H9 (cell line): ENCODE measurements at regions not wholly inside any gene's neighbourhood (a gene's known extent, or its start where the extent isn't known, plus 50 kb on each side); places are given as distances from the start of the nearest gene placed in this dataset.
"Not testable (repeated sequence)": the region's sequence is repeated elsewhere in the genome, so short reads cannot be mapped to it uniquely, and the experiment has no call there.

Experiments used
- DNase-seq: peaks from one replicate; pipeline ENCODE4 v3.0.0-alpha.2; 2017
- H2AFZ ChIP-seq: one replicate; pipeline ENCODE4 v1.6.1; 2013; ENCODE audit warnings: mild to moderate bottlenecking, low read length, control low read depth, moderate library complexity
- H2AK5ac ChIP-seq: 2 replicates; pipeline ENCODE4 v1.6.1; 2013; ENCODE audit warnings: low read length, control low read depth, mixed read lengths; ENCODE audit not compliant: insufficient read length
- H2BK120ac ChIP-seq: one replicate; pipeline ENCODE4 v1.6.1; 2013; ENCODE audit warnings: low read depth, mild to moderate bottlenecking, low read length, control low read depth, inconsistent platforms; ENCODE audit not compliant: poor library complexity, severe bottlenecking
- H2BK12ac ChIP-seq: 2 replicates; pipeline ENCODE4 v1.6.1; 2013; ENCODE audit warnings: low read length, control low read depth, mixed read lengths, low read depth; ENCODE audit not compliant: insufficient read length
- H2BK15ac ChIP-seq: 2 replicates; pipeline ENCODE4 v1.6.1; 2013; ENCODE audit warnings: low read depth, low read length, control low read depth
- H2BK20ac ChIP-seq: one replicate; pipeline ENCODE4 v1.6.1; 2013; ENCODE audit warnings: low read depth, mild to moderate bottlenecking, low read length, control low read depth, inconsistent platforms; ENCODE audit not compliant: poor library complexity, severe bottlenecking
- H2BK5ac ChIP-seq: 2 replicates; pipeline ENCODE4 v1.6.1; 2013; ENCODE audit warnings: low read length, control low read depth, mixed read lengths; ENCODE audit not compliant: insufficient read length
- H3K14ac ChIP-seq: 2 replicates; pipeline ENCODE4 v1.6.1; 2013; ENCODE audit warnings: low read length, control low read depth; ENCODE audit not compliant: insufficient read depth
- H3K18ac ChIP-seq: 2 replicates; pipeline ENCODE4 v1.6.1; 2013; ENCODE audit warnings: low read depth, mild to moderate bottlenecking, mixed read lengths, low read length, control low read depth; ENCODE audit not compliant: insufficient read length
- H3K23ac ChIP-seq: 2 replicates; pipeline ENCODE4 v1.6.1; 2013; ENCODE audit warnings: low read length, control low read depth, mixed read lengths, low read depth; ENCODE audit not compliant: insufficient read length
- H3K23me2 ChIP-seq: 2 replicates; pipeline ENCODE4 v1.6.1; 2013; ENCODE audit warnings: low read depth, mild to moderate bottlenecking, mixed read lengths, low read length, control low read depth; ENCODE audit not compliant: insufficient read length, poor library complexity, severe bottlenecking
- H3K27ac ChIP-seq: 2 replicates; pipeline ENCODE4 v1.5.1; 2013; ENCODE audit warnings: low read length, control low read depth, mixed read lengths, low read depth; ENCODE audit not compliant: insufficient read length
- H3K27me3 ChIP-seq: 2 replicates; pipeline ENCODE4 v1.6.1; 2013; ENCODE audit warnings: low read length, control low read depth, inconsistent platforms; ENCODE audit not compliant: insufficient read depth
- H3K4ac ChIP-seq: 2 replicates; pipeline ENCODE4 v1.6.1; 2013; ENCODE audit warnings: low read depth, mild to moderate bottlenecking, control low read depth, inconsistent platforms, low read length, moderate library complexity
- H3K4me1 ChIP-seq: 2 replicates; pipeline ENCODE4 v1.6.1; 2013; ENCODE audit warnings: low read length, control low read depth, inconsistent platforms; ENCODE audit not compliant: insufficient read depth
- H3K4me2 ChIP-seq: 2 replicates; pipeline ENCODE4 v1.6.1; 2013; ENCODE audit warnings: low read length, control low read depth, mixed read lengths; ENCODE audit not compliant: insufficient read length, insufficient read depth
- H3K56ac ChIP-seq: 2 replicates; pipeline ENCODE4 v1.6.1; 2013; ENCODE audit warnings: low read depth, mild to moderate bottlenecking, mixed read lengths, low read length, control low read depth; ENCODE audit not compliant: insufficient read length
- H3K79me1 ChIP-seq: 2 replicates; pipeline ENCODE4 v1.6.1; 2013; ENCODE audit warnings: low read depth, mild to moderate bottlenecking, moderate library complexity, low read length, control low read depth, inconsistent platforms; ENCODE audit not compliant: insufficient read depth, poor library complexity, severe bottlenecking
- H3K79me2 ChIP-seq: 2 replicates; pipeline ENCODE4 v1.6.1; 2013; ENCODE audit warnings: low read length, control low read depth, inconsistent platforms; ENCODE audit not compliant: insufficient read depth
- H3K9ac ChIP-seq: 2 replicates; pipeline ENCODE4 v1.6.1; 2013; ENCODE audit warnings: low read length, control low read depth, mixed read lengths; ENCODE audit not compliant: insufficient read length; ENCODE audit errors: extremely low read depth
- H3K9me3 ChIP-seq: one replicate; pipeline ENCODE4 v1.6.1; 2013; ENCODE audit warnings: low read depth, low read length, inconsistent platforms; ENCODE audit not compliant: control insufficient read depth
- H3T11ph ChIP-seq: one replicate; pipeline ENCODE4 v1.6.1; 2013; ENCODE audit warnings: mild to moderate bottlenecking, low read length, control low read depth, inconsistent platforms
- H4K20me1 ChIP-seq: one replicate; pipeline ENCODE4 v1.6.1; 2013; ENCODE audit not compliant: control insufficient read depth, insufficient read length, insufficient read depth
- H4K5ac ChIP-seq: 2 replicates; pipeline ENCODE4 v1.6.1; 2013; ENCODE audit warnings: low read depth, mild to moderate bottlenecking, mixed read lengths, low read length, control low read depth; ENCODE audit not compliant: insufficient read length
- H4K8ac ChIP-seq: replicated peaks from 2 replicates; pipeline ENCODE4 v1.6.1; 2013; ENCODE audit warnings: low read length, control low read depth, mixed read lengths, low read depth; ENCODE audit not compliant: insufficient read length
- H4K91ac ChIP-seq: 2 replicates; pipeline ENCODE4 v1.6.1; 2013; ENCODE audit warnings: low read depth, mild to moderate bottlenecking, moderate library complexity, mixed read lengths, low read length, control low read depth; ENCODE audit not compliant: insufficient read length
- H3K27ac Mint-ChIP-seq, 3 experiments: 2 replicates in 2 of 3; 3 replicates in 1 of 3; pipeline ENCODE4 v1.8.0; 2020 to 2021; ENCODE audit warnings: mixed read lengths in 3 of 3, mild to moderate bottlenecking in 1 of 3, moderate library complexity in 1 of 3
- H3K27me3 Mint-ChIP-seq: 2 replicates; pipeline ENCODE4 v1.8.0; 2021; ENCODE audit warnings: low read depth, mild to moderate bottlenecking, moderate library complexity, mixed read lengths
- H3K36me3 Mint-ChIP-seq, 3 experiments: 2 replicates in 2 of 3; 3 replicates in 1 of 3; pipeline ENCODE4 v1.8.0; 2020 to 2021; ENCODE audit warnings: low read depth in 3 of 3, mixed read lengths in 3 of 3; ENCODE audit not compliant: insufficient read depth in 1 of 3
- H3K4me1 Mint-ChIP-seq, 2 experiments: 2 replicates each; pipeline ENCODE4 v1.8.0; 2020; ENCODE audit warnings: mixed read lengths in 2 of 2
- H3K4me3 Mint-ChIP-seq, 2 experiments: 2 replicates in 1 of 2; 3 replicates in 1 of 2; pipeline ENCODE4 v1.8.0; 2020 to 2021; ENCODE audit warnings: mild to moderate bottlenecking in 2 of 2, mixed read lengths in 2 of 2, moderate library complexity in 1 of 2
- H3K9me3 Mint-ChIP-seq, 2 experiments: 2 replicates in 1 of 2; 3 replicates in 1 of 2; pipeline ENCODE4 v1.8.0; 2020; ENCODE audit warnings: mild to moderate bottlenecking in 2 of 2, mixed read lengths in 2 of 2, moderate library complexity in 1 of 2
- WGBS: extraction: QIAGEN DNeasy Blood & Tissue Kit; methylation state at CpG from one replicate; pipeline ENCODE4 v1.1.7; 2013; ENCODE audit warnings: missing lambda C conversion rate, low lambda C conversion rate, mixed read lengths; ENCODE audit not compliant: insufficient read length; ENCODE audit errors: extremely low coverage; 5-methylcytosine and 5-hydroxymethylcytosine counted together
- TF ChIP-seq, protein P1 (sequence below): fragments of 200-600 bp; sonication (generic); conservative IDR thresholded peaks from 3 replicates; pipeline ENCODE4 v1.8.0; 2021; ENCODE audit warnings: antibody characterized with exemption, mild to moderate bottlenecking

DNA sequence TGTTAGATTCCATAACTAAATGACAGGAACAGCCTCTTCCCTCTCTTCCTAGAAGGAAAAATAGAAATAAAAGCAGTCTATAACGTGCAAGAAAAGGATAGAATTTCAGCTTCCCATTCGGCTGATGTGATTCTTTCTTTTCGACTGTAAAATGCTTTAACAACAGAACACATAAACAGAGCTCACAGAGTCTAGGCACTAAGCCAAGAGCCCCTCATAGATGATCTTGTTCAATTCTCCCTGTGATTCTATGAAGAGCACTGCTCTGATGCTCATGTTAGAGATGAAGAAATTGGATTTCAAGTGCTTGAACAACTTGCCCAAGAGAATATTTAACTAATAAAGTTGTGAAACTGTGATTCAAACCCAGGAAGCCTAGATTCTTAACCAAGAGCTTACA lies 232.7 kb downstream of the RPAP3 start:
- Mint-ChIP-seq H3K27me3 (no peaks in the 10 kb centered on the region), H3K9me3 (peaks cover 30 to 56% of the 10 kb centered on the region in 2 experiments), H3K4me3 (no peak overlapping the region), H3K4me1 (no peaks in the 10 kb centered on the region), H3K27ac (no peak overlapping the region), H3K36me3 (no peaks in the 10 kb centered on the region; a peak in 2 of 7 replicates)
- no peak overlapping the region for H3K56ac ChIP-seq
- H3K4ac ChIP-seq, result no peak overlapping the region
- H3K4me2 ChIP-seq, result no peak overlapping the region
- no peak overlapping the region for H2BK12ac ChIP-seq
- no peak overlapping the region for H4K91ac ChIP-seq
- no peak overlapping the region for H2AFZ ChIP-seq
- no peak for DNase-seq
- WGBS, result no CpG with 5 or more reads among the region's 3 CpGs
- H2BK5ac ChIP-seq, result no peak overlapping the region
- no peak overlapping the region for H2BK15ac ChIP-seq
- H3K79me2 ChIP-seq, result no peaks in the 10 kb centered on the region
- no peak overlapping the region for H3K27ac ChIP-seq
- no peaks in the 10 kb centered on the region for H4K20me1 ChIP-seq
- no peak overlapping the region for H4K5ac ChIP-seq
- no peaks in the 10 kb centered on the region for H3K4me1 ChIP-seq
- no peak overlapping the region for H2AK5ac ChIP-seq
- no peak overlapping the region for H2BK20ac ChIP-seq
- no peaks in the 10 kb centered on the region for H3K79me1 ChIP-seq
- no peak overlapping the region for H3K23ac ChIP-seq
- H3K9me3 ChIP-seq, result peaks cover 9% of the 10 kb centered on the region
- H2BK120ac ChIP-seq, result no peak overlapping the region
- H3K9ac ChIP-seq, result no peak overlapping the region
- H3T11ph ChIP-seq, result no peak overlapping the region
- H3K27me3 ChIP-seq, result no peaks in the 10 kb centered on the region
- H3K23me2 ChIP-seq, result no peaks in the 10 kb centered on the region
- H3K18ac ChIP-seq, result no peak overlapping the region
- H3K14ac ChIP-seq, result no peak overlapping the region
- TF ChIP-seq, protein P1, sequence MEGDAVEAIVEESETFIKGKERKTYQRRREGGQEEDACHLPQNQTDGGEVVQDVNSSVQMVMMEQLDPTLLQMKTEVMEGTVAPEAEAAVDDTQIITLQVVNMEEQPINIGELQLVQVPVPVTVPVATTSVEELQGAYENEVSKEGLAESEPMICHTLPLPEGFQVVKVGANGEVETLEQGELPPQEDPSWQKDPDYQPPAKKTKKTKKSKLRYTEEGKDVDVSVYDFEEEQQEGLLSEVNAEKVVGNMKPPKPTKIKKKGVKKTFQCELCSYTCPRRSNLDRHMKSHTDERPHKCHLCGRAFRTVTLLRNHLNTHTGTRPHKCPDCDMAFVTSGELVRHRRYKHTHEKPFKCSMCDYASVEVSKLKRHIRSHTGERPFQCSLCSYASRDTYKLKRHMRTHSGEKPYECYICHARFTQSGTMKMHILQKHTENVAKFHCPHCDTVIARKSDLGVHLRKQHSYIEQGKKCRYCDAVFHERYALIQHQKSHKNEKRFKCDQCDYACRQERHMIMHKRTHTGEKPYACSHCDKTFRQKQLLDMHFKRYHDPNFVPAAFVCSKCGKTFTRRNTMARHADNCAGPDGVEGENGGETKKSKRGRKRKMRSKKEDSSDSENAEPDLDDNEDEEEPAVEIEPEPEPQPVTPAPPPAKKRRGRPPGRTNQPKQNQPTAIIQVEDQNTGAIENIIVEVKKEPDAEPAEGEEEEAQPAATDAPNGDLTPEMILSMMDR, result no peak
- no peak overlapping the region for H4K8ac ChIP-seq

DNA sequence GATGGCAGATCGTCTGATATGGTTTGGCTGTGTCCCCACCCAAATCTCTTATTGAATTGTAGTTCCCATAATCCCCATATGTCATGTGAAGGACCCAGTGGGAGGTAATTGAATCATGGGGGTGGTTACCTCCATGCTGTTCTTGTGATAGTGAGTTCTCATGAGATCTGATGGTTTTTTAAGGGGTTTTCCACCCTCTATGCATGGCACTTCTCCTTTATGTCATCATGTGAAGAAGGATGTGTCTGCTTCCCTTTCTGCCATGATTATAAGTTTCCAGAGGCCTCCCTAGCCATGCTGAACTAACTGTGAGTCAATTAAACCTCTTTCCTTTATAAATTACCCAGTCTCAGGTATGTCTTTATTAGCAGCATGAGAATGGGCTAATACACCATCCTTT lies 235.5 kb downstream of the RPAP3 start:
- H3K27me3 Mint-ChIP-seq, H3K4me3 Mint-ChIP-seq, H3K4me1 Mint-ChIP-seq, H3K27ac Mint-ChIP-seq, H3K4me2 ChIP-seq, H3K4me1 ChIP-seq, H2BK5ac ChIP-seq, H4K91ac ChIP-seq, H3K14ac ChIP-seq, H3K36me3 Mint-ChIP-seq, H3K23me2 ChIP-seq, DNase-seq, H4K5ac ChIP-seq, H2BK20ac ChIP-seq, H3K23ac ChIP-seq, H2BK12ac ChIP-seq, H3T11ph ChIP-seq, H4K20me1 ChIP-seq, H3K4ac ChIP-seq, H3K18ac ChIP-seq, H3K9me3 ChIP-seq, H3K27ac ChIP-seq, H3K9ac ChIP-seq, H4K8ac ChIP-seq, H2AFZ ChIP-seq, H2BK15ac ChIP-seq, H3K56ac ChIP-seq, H2AK5ac ChIP-seq, H3K79me2 ChIP-seq, H3K27me3 ChIP-seq, H2BK120ac ChIP-seq, H3K79me1 ChIP-seq: not testable (repeated sequence)
- peaks cover 39 to 58% of the 10 kb centered on the region in 2 experiments for H3K9me3 Mint-ChIP-seq
- no CpG with 5 or more reads among the region's 1 CpG for WGBS
